ENCODE measurements at regions not wholly inside any gene's neighbourhood (a gene's known extent, or its start where the extent isn't known, plus 50 kb on each side); places are given as distances from the start of the nearest gene placed in this dataset.

- H4K5ac ChIP-seq (ENCODE audit: insufficient read length, low read depth, low read length) = no peak overlapping the region
- H3K79me2 ChIP-seq (ENCODE audit: control insufficient read depth in 1 of 2, insufficient read depth in 2 of 2, low read length in 2 of 2) = no peaks in the 10 kb centered on the region
- DNase-seq (ENCODE audit: low read depth in 1 of 2, low spot score in 2 of 2) = no peak
- no peak overlapping the region for H3K27ac ChIP-seq (ENCODE audit: low read depth, low read length)
- peaks cover 0 to 2% (median 0%) of the 10 kb centered on the region in 4 experiments; a peak in 1 of 7 replicates for H3K4me1 ChIP-seq (replicated peaks in 1 of 4; ENCODE audit: control insufficient read depth in 3 of 4, insufficient read depth in 4 of 4, low read length in 3 of 4)
- H3K23ac ChIP-seq (ENCODE audit: insufficient read length) = no peak overlapping the region
- no peak overlapping the region for H4K8ac ChIP-seq (ENCODE audit: extremely low read depth, insufficient read depth, low read length)
- H4K20me1 ChIP-seq (replicated peaks in 1 of 2; ENCODE audit: control insufficient read depth in 1 of 2, insufficient read depth in 2 of 2, low read length in 2 of 2) = no peaks in the 10 kb centered on the region
- H2BK12ac ChIP-seq (ENCODE audit: low read depth, low read length) = no peak overlapping the region
- H3K36me3 ChIP-seq (ENCODE audit: control insufficient read depth in 2 of 4, insufficient read depth in 4 of 4, low read length in 3 of 4) = no peaks in the 10 kb centered on the region
- no peak for FAIRE-seq
- H3K4me3 ChIP-seq (ENCODE audit: extremely low read depth in 1 of 4, insufficient read depth in 2 of 4, low read depth in 3 of 4, low read length in 4 of 4) = no peak overlapping the region
- H2AK5ac ChIP-seq (ENCODE audit: low read depth, low read length) = no peak overlapping the region
- H4K91ac ChIP-seq (replicated peaks; ENCODE audit: insufficient read length, low read length) = no peak overlapping the region
- no peak overlapping the region for H2AFZ ChIP-seq (ENCODE audit: low read length)
- no peak overlapping the region for H3K4me2 ChIP-seq (ENCODE audit: insufficient read depth in 1 of 2, low read depth in 2 of 2, low read length in 2 of 2)
- no peak for TF ChIP-seq JUN (IDR thresholded peaks at IDR 0.05; ENCODE audit: low read depth, low read length)
- TF ChIP-seq ZNF274 (IDR thresholded peaks at IDR 0.05; ENCODE audit: borderline replicate concordance, extremely low read depth, low read length) = no peak
- no peak for TF ChIP-seq RXRA (IDR thresholded peaks at IDR 0.05; ENCODE audit: insufficient read depth, low read depth, low read length)
- no peak for TF ChIP-seq BRCA1 (IDR thresholded peaks at IDR 0.05; ENCODE audit: low read depth, low read length)
- no peak for TF ChIP-seq BCL11A (IDR thresholded peaks at IDR 0.05; ENCODE audit: low read depth in 2 of 2, low read length in 2 of 2)
- TF ChIP-seq SIX5 (IDR thresholded peaks at IDR 0.05; ENCODE audit: low read depth, low read length) = no peak
- TF ChIP-seq MAX (IDR thresholded peaks at IDR 0.05) = no peak
- TF ChIP-seq KDM1A (IDR thresholded peaks at IDR 0.05; ENCODE audit: borderline replicate concordance, low read length) = no peak
- TF ChIP-seq MAFK (IDR thresholded peaks at IDR 0.05; ENCODE audit: low read depth, low read length) = no peak
- no peak for TF ChIP-seq POLR2A (IDR thresholded peaks at IDR 0.05; ENCODE audit: control extremely low read depth in 1 of 2, low read depth in 2 of 2, low read length in 2 of 2)
- TF ChIP-seq TCF12 (IDR thresholded peaks at IDR 0.05; ENCODE audit: low read depth, low read length) = no peak
- H2BK5ac ChIP-seq (ENCODE audit: low read depth, low read length) = no peak overlapping the region
- no peak overlapping the region for H3K56ac ChIP-seq (replicated peaks; ENCODE audit: insufficient read length, low read depth, low read length)
- H3K18ac ChIP-seq (ENCODE audit: extremely low read depth, low read length) = no peak overlapping the region
- no peaks in the 10 kb centered on the region for H3K23me2 ChIP-seq (ENCODE audit: low read depth, low read length)
- H2BK120ac ChIP-seq (replicated peaks; ENCODE audit: low read depth, low read length) = no peak overlapping the region
- no peak overlapping the region for H3K9ac ChIP-seq (replicated peaks in 1 of 4; ENCODE audit: extremely low read depth in 1 of 4, low read depth in 3 of 4, low read length in 3 of 4)
- CTCF ChIA-PET (ENCODE audit: partially characterized antibody) = interaction anchor here (0.7 to 1.7 kb wide), 2 partner anchors 62 to 77 kb away, joined by 3 read pairs; no protein-coding TSS in a partner anchor
- H2BK15ac ChIP-seq (ENCODE audit: low read length) = no peak overlapping the region
- H3K79me1 ChIP-seq (ENCODE audit: low read depth, low read length) = no peaks in the 10 kb centered on the region
- POLR2A ChIA-PET (ENCODE audit: partially characterized antibody) = no interaction called here
- H3K27me3 ChIP-seq (replicated peaks in 1 of 4; ENCODE audit: control insufficient read depth in 3 of 4, extremely low read depth in 1 of 4, insufficient read depth in 3 of 4, low read length in 3 of 4) = no peaks in the 10 kb centered on the region
- H3K14ac ChIP-seq (ENCODE audit: insufficient read length) = no peak overlapping the region
- no peak overlapping the region for H3K4ac ChIP-seq (replicated peaks; ENCODE audit: insufficient read length, low read depth, low read length)
- H3K9me3 ChIP-seq (ENCODE audit: insufficient read depth in 2 of 2, low read depth in 1 of 2, low read length in 1 of 2) = no peaks in the 10 kb centered on the region
- 77% methylated on average over 4 of the region's 4 CpGs; no CpG with 5 or more reads in 1 of the 2 experiments for WGBS, 2 experiments (ENCODE audit: extremely low coverage in 1 of 2, insufficient coverage in 1 of 2, insufficient read length in 1 of 2, insufficient replicate concordance in 2 of 2, low coverage in 1 of 2, low lambda C conversion rate in 2 of 2, missing lambda C conversion rate in 1 of 2)
- no peak overlapping the region for H2BK20ac ChIP-seq (ENCODE audit: low read length)
These were observed 145.5 kb upstream of the CDKN3 start for GRCh38 chr14:54251356-54251755.
